Fibroblast of villous mesenchyme (primary cell): ENCODE measurements at regions not wholly inside any gene's neighbourhood (a gene's known extent, or its start where the extent isn't known, plus 50 kb on each side); places are given as distances from the start of the nearest gene placed in this dataset.

Experiments used
- DNase-seq: peaks from one replicate; pipeline ENCODE4 v3.0.0-alpha.2; 2010; ENCODE audit warnings: low read depth
- H3K4me3 ChIP-seq: 2 replicates; pipeline ENCODE4 v1.5.1; 2011; ENCODE audit warnings: low read depth, mild to moderate bottlenecking, low read length
- CTCF ChIP-seq: IDR thresholded peaks from 2 replicates; pipeline ENCODE4 v1.5.1; 2012; ENCODE audit warnings: low read depth, mild to moderate bottlenecking, low read length; ENCODE audit not compliant: insufficient read depth

GRCh38 chr10:94059178-94059883 is 65.6 kb downstream of the PLCE1 start:
- TF ChIP-seq CTCF, result no peak
- no peak overlapping the region for H3K4me3 ChIP-seq
- no peak for DNase-seq

- no peak overlapping the region for H3K4me3 ChIP-seq
- DNase-seq, result no peak
- TF ChIP-seq CTCF, result no peak
Observed at GRCh38 chr10:94061026-94061425, 67.3 kb downstream of the PLCE1 start.

GRCh38 chr10:94062611-94063010 is 68.9 kb downstream of the PLCE1 start:
- H3K4me3 ChIP-seq, result no peak overlapping the region
- no peak for TF ChIP-seq CTCF
- DNase-seq, result no peak

- DNase-seq, result peak; percentile 28
- TF ChIP-seq CTCF, result no peak
- H3K4me3 ChIP-seq, result no peak overlapping the region
Observed at GRCh38 chr10:94065362-94065761, 71.6 kb downstream of the PLCE1 start.

GRCh38 chr10:94065787-94066186 is 72.1 kb downstream of the PLCE1 start:
- TF ChIP-seq CTCF, result no peak
- no peak overlapping the region for H3K4me3 ChIP-seq
- DNase-seq, result no peak

- no peak for TF ChIP-seq CTCF
- DNase-seq, result peak; percentile 57
- no peak overlapping the region for H3K4me3 ChIP-seq
Observed at GRCh38 chr10:94066411-94066810, 72.7 kb downstream of the PLCE1 start.

- TF ChIP-seq CTCF, result no peak
- H3K4me3 ChIP-seq, result no peak overlapping the region
- no peak for DNase-seq
Observed at GRCh38 chr10:94069884-94070283, 76.2 kb downstream of the PLCE1 start.
